ENCODE measurements at regions not wholly inside any gene's neighbourhood (a gene's known extent, or its start where the extent isn't known, plus 50 kb on each side); places are given as distances from the start of the nearest gene placed in this dataset.

DNA sequence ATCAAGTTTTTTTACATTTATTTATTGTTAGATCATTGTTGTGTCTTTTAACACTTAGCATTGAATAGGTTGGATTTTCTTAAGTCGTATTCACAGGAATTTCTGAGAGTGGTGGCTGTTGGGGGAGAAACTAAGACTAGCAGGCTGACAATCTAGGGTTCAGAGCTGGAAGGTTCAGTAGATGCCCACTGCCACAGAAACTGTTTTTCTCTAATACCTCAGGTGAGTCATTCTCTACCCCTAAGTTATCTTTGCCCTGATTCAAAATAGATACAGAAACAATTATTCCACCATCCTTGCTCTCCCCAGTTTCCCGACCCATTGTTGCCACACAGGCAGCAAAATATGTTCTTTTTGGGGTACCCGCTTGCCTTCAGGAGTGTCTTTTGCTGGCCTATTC lies 870.8 kb upstream of the ID2 start:
- H3K4me1 ChIP-seq (ENCODE audit: control insufficient read depth in 1 of 2, insufficient read depth in 2 of 2, low read length in 2 of 2): no peaks in the 10 kb centered on the region
- no peak overlapping the region for H3K27ac ChIP-seq (ENCODE audit: low read length)
- H3K27me3 ChIP-seq (ENCODE audit: low read depth, low read length): no peaks in the 10 kb centered on the region
- H3K4me3 ChIP-seq (ENCODE audit: low read depth in 1 of 2, low read length in 2 of 2): no peak overlapping the region
- no peaks in the 10 kb centered on the region for H3K36me3 ChIP-seq (ENCODE audit: control insufficient read depth in 1 of 2, insufficient read depth in 2 of 2, low read length in 2 of 2)
- no peaks in the 10 kb centered on the region for H3K9me3 ChIP-seq (ENCODE audit: control insufficient read depth in 1 of 2, low read length in 2 of 2)

DNA sequence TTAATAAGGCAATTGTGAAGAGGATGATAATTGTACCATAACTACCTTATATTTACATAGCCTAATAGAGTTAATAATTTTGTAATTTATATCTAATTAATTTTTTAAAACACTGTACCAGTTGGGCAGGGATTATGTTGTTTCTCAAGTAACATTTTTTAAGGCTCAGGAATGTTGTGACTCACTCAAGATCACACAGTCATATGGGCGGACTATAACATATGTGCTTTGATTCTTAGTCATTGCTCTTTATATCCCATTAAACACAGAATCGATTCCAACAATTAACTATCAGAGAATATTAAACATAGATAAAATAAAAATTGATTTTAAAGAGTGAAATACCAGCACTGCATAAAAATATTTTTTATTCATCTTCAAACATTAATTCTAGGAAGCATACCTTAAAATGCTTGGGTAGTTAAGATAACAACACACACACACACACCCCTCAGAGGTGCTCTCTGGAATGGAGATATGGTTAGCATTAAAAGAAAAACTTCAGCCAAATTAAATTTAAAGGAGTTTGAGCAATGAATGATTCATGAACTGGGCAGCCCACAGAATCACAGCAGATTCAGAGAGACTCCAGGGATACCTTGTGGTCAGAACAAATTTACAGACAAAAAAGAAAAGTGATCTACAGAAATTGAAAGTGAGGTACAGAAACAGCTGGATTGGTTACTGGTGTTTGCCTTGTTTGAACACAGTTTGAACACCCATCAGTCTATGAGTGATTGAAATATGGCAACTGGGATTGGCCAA lies 869.4 kb upstream of the ID2 start:
- Histone ChIP-seq H3K4me3 (ENCODE audit: low read depth in 1 of 2, low read length in 2 of 2) (no peak overlapping the region), H3K27me3 (ENCODE audit: low read depth, low read length) (no peaks in the 10 kb centered on the region), H3K9me3 (ENCODE audit: control insufficient read depth in 1 of 2, low read length in 2 of 2) (no peaks in the 10 kb centered on the region), H3K27ac (ENCODE audit: low read length) (no peak overlapping the region), H3K36me3 (ENCODE audit: control insufficient read depth in 1 of 2, insufficient read depth in 2 of 2, low read length in 2 of 2) (no peaks in the 10 kb centered on the region), H3K4me1 (ENCODE audit: control insufficient read depth in 1 of 2, insufficient read depth in 2 of 2, low read length in 2 of 2) (no peaks in the 10 kb centered on the region)

DNA sequence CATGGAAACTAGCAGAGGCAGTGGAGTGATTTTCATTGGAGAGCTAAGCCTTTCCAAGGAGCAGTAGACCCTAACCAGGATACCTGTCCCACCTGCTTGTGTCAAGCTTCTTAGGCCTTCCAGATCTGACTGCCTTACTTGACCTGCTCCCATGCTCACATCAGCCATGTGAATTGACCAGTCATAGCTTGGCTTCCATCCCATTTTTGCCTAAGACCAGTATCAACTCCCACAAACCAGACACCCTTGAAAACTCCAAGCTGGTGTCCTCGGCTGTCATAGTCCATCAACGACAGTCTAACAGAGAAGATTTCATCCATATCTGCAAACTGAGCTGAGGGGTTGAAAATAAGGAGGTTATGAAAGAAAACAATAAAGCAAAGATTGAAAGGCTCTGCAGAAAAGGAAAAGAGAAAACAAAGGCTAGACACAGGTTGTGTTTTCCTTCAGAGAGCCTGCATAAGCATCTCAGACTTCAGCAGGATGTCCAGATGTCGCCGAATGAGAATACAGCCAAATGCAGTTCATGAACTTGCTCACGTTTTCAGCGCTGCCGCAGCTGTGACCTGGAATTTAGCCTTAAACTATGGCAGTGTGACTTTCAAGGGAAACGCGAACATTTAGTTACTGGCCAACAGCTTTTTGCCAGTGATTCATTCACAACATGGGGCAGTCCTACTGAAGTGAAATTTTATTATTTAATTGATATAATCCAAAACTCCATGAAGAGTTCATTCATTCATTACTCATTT lies 868.1 kb upstream of the ID2 start:
- H3K27me3 ChIP-seq (ENCODE audit: low read depth, low read length): no peaks in the 10 kb centered on the region
- H3K9me3 ChIP-seq (ENCODE audit: control insufficient read depth in 1 of 2, low read length in 2 of 2): no peaks in the 10 kb centered on the region
- no peaks in the 10 kb centered on the region for H3K36me3 ChIP-seq (ENCODE audit: control insufficient read depth in 1 of 2, insufficient read depth in 2 of 2, low read length in 2 of 2)
- no peak overlapping the region for H3K4me3 ChIP-seq (ENCODE audit: low read depth in 1 of 2, low read length in 2 of 2)
- no peak overlapping the region for H3K27ac ChIP-seq (ENCODE audit: low read length)
- H3K4me1 ChIP-seq (ENCODE audit: control insufficient read depth in 1 of 2, insufficient read depth in 2 of 2, low read length in 2 of 2): no peaks in the 10 kb centered on the region

DNA sequence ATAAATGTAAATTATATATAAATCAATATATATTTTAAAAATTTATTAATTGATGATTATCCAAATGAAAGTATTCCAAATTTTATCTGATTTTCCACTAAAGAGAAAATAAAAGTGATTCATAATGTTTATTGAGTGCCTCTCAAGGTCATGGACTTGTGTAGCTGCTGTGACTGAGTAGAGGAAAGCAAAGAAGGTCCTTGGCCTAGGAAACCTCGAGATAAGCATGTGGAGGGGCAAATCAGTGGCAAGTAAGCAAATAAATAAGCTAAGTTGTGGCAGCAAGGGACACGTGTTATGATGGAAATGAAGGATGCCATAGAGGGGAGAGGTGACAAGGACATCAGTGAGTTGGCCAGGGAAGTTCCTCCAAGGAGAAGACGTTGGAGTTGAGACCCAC lies 866.1 kb upstream of the ID2 start:
- H3K27me3 ChIP-seq (ENCODE audit: low read depth, low read length): no peaks in the 10 kb centered on the region
- no peaks in the 10 kb centered on the region for H3K4me1 ChIP-seq (ENCODE audit: control insufficient read depth in 1 of 2, insufficient read depth in 2 of 2, low read length in 2 of 2)
- no peak overlapping the region for H3K27ac ChIP-seq (ENCODE audit: low read length)
- no peaks in the 10 kb centered on the region for H3K9me3 ChIP-seq (ENCODE audit: control insufficient read depth in 1 of 2, low read length in 2 of 2)
- no peak overlapping the region for H3K4me3 ChIP-seq (ENCODE audit: low read depth in 1 of 2, low read length in 2 of 2)
- no peaks in the 10 kb centered on the region for H3K36me3 ChIP-seq (ENCODE audit: control insufficient read depth in 1 of 2, insufficient read depth in 2 of 2, low read length in 2 of 2)

DNA sequence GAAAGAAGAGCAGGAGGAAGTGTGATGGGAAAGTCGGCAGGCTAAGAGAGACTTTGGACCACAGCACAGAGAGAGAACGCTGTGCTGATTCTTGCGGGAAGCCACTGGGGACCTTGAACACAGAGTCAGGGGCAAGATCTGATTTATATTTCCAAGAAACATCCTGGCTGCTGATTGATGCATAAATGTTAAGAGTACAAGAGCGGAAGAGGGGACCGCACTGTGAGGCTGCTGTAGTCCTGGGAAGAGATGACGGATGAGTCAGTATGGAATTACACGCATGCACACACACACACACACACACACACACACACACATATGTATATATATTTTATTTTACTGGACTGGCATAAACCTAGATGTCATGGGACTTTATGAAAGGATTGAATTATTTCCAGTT lies 865.6 kb upstream of the ID2 start:
- Histone ChIP-seq H3K9me3 (ENCODE audit: control insufficient read depth in 1 of 2, low read length in 2 of 2) (no peaks in the 10 kb centered on the region), H3K27ac (ENCODE audit: low read length) (no peak overlapping the region), H3K27me3 (ENCODE audit: low read depth, low read length) (no peaks in the 10 kb centered on the region), H3K4me1 (ENCODE audit: control insufficient read depth in 1 of 2, insufficient read depth in 2 of 2, low read length in 2 of 2) (no peaks in the 10 kb centered on the region), H3K36me3 (ENCODE audit: control insufficient read depth in 1 of 2, insufficient read depth in 2 of 2, low read length in 2 of 2) (no peaks in the 10 kb centered on the region), H3K4me3 (ENCODE audit: low read depth in 1 of 2, low read length in 2 of 2) (no peak overlapping the region)

DNA sequence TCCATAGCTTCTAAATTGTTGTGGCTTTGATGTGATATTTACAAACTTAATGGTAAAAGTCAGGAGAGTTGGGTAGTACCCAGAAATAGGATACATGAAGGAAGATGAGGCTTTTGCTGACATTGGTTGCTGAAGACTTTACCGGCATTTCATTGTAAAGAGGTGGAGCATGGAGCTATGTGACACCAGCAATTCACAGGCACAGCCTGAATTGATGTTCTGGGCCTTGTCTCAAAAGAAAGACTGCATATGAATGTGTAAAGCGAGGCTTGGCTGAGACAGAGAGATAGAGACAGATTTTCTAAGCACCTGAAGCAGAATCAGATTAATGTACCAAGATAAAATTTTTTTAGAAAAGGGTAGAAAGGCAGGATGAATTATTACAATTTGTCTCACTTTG lies 864.9 kb upstream of the ID2 start:
- Histone ChIP-seq H3K9me3 (ENCODE audit: control insufficient read depth in 1 of 2, low read length in 2 of 2) (no peaks in the 10 kb centered on the region), H3K27me3 (ENCODE audit: low read depth, low read length) (no peaks in the 10 kb centered on the region), H3K27ac (ENCODE audit: low read length) (no peak overlapping the region), H3K4me1 (ENCODE audit: control insufficient read depth in 1 of 2, insufficient read depth in 2 of 2, low read length in 2 of 2) (no peaks in the 10 kb centered on the region), H3K4me3 (ENCODE audit: low read depth in 1 of 2, low read length in 2 of 2) (no peak overlapping the region), H3K36me3 (ENCODE audit: control insufficient read depth in 1 of 2, insufficient read depth in 2 of 2, low read length in 2 of 2) (no peaks in the 10 kb centered on the region)

DNA sequence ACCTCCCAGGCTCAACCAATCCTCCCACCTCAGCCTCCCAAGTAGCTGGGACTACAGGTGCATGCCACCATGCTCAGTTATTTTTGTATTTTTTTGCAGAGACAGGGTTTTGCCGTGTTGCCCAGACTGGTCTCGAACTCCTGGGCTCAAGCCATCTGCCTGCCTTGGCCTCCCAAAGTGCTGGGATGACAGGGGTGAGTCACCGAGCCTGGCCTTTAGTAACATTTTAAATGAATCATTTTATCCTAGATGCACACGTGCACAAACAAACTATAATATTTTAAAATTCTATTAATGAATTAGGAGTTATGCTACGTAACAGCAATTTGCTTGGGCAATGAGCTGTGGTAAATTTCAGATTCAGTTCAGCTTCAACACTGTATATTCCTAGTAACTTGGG lies 862.5 kb upstream of the ID2 start:
- H3K27ac ChIP-seq (ENCODE audit: low read length): no peak overlapping the region
- no peaks in the 10 kb centered on the region for H3K4me1 ChIP-seq (ENCODE audit: control insufficient read depth in 1 of 2, insufficient read depth in 2 of 2, low read length in 2 of 2)
- H3K36me3 ChIP-seq (ENCODE audit: control insufficient read depth in 1 of 2, insufficient read depth in 2 of 2, low read length in 2 of 2): no peaks in the 10 kb centered on the region
- H3K9me3 ChIP-seq (ENCODE audit: control insufficient read depth in 1 of 2, low read length in 2 of 2): no peaks in the 10 kb centered on the region
- H3K4me3 ChIP-seq (ENCODE audit: low read depth in 1 of 2, low read length in 2 of 2): no peak overlapping the region
- no peaks in the 10 kb centered on the region for H3K27me3 ChIP-seq (ENCODE audit: low read depth, low read length)

DNA sequence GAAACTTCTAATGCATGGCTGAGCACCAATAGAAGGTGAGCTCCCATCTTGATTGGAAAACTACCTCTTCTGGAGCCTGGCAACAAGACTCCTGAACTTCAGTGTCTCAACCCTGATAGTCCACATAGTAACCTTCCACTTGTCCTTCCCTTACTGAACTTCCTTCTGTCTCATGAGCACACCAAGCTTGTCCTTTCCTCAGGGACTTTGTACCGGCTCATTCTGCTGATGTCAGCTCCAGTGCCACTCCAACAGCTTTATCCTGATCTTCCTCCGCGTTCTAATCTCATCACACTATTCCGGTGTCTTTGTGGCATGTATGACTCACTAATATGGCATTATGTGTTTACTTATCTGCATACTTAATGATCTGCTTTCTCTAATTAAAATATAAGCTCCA lies 862.0 kb upstream of the ID2 start:
- Histone ChIP-seq H3K4me3 (ENCODE audit: low read depth in 1 of 2, low read length in 2 of 2) (no peak overlapping the region), H3K27ac (ENCODE audit: low read length) (no peak overlapping the region), H3K36me3 (ENCODE audit: control insufficient read depth in 1 of 2, insufficient read depth in 2 of 2, low read length in 2 of 2) (no peaks in the 10 kb centered on the region), H3K9me3 (ENCODE audit: control insufficient read depth in 1 of 2, low read length in 2 of 2) (no peaks in the 10 kb centered on the region), H3K27me3 (ENCODE audit: low read depth, low read length) (no peaks in the 10 kb centered on the region), H3K4me1 (ENCODE audit: control insufficient read depth in 1 of 2, insufficient read depth in 2 of 2, low read length in 2 of 2) (no peaks in the 10 kb centered on the region)

DNA sequence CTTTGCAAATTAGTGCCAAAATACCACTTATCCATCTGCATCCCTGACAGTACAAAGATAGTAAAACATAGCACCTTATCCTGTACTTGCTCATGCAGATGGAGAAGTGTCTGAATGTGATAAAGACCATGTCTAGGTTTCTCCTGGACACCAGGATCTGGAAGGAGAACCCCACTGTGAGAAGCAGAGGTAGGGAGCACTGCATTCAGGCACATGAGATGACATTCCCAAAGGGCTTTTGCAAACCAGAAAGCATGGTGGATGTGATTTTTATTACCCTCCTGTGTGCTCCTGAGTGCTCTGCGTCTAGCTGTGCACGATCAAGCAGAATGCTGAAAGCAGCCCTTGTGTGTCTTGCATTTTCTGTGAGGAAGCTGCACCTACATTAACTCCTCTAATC lies 857.6 kb upstream of the ID2 start:
- no peaks in the 10 kb centered on the region for H3K4me1 ChIP-seq (ENCODE audit: control insufficient read depth in 1 of 2, insufficient read depth in 2 of 2, low read length in 2 of 2)
- H3K4me3 ChIP-seq (ENCODE audit: low read depth in 1 of 2, low read length in 2 of 2): no peak overlapping the region

DNA sequence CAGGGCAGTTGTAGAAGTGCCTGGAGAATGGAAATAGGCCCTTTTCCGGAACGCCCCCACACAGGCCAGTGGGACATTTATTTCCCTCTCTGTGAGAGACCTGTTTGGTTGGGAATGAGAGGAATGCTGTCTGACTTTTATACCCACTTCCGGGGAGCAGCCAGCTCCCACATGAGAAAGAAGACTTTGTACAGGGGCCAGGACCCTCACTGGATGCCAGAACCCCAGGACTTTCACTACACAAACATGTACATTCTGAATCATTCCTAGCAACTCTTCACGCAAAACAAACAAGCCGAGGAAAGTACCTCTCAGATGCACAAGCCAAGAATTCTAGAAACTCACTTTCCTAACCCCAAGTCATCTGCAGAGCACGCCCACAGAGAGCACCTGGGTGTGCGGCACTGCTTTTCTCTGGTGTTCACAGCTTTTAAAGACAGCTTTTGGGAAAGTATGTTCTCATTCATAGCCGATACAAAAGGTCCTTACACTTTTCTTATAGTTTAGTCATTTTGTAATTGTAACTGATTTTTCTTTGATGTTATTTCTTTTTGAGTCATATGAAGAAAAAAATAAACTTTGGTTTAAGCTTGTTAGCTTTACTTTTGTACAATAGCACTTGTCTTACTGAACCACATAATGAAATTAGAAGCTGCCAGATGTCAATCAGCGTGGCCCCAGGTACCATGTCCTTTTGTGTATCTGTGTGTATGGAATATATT lies 856.1 kb upstream of the ID2 start:
- H3K27ac ChIP-seq (ENCODE audit: low read length): no peak overlapping the region

More for the DNA sequence above, 857.6 kb upstream of the ID2 start:
- Histone ChIP-seq H3K9me3 (ENCODE audit: control insufficient read depth in 1 of 2, low read length in 2 of 2) (no peaks in the 10 kb centered on the region), H3K27me3 (ENCODE audit: low read depth, low read length) (no peaks in the 10 kb centered on the region), H3K36me3 (ENCODE audit: control insufficient read depth in 1 of 2, insufficient read depth in 2 of 2, low read length in 2 of 2) (no peaks in the 10 kb centered on the region), H3K27ac (ENCODE audit: low read length) (no peak overlapping the region)

DNA sequence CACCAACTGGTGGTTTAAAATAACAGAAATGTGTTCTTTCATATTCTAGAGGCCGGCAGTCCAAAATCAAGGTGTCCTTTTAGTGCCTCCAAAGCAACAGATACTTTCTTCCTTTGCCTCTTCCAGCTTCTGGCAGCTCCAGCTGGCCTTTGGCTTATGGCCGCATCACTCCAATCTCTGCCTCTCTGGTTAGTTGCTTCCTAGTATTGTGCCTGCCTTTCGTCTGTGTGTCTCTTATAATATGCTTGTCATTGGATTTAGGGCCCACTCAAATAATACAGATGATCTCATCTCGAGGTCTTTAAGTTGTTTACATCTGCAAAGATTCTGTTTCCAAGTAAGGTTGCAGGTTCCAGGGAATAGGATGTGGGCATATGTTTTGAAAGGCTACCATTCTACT lies 855.2 kb upstream of the ID2 start:
- no peaks in the 10 kb centered on the region for H3K9me3 ChIP-seq (ENCODE audit: control insufficient read depth in 1 of 2, low read length in 2 of 2)
- no peaks in the 10 kb centered on the region for H3K4me1 ChIP-seq (ENCODE audit: control insufficient read depth in 1 of 2, insufficient read depth in 2 of 2, low read length in 2 of 2)
- no peaks in the 10 kb centered on the region for H3K36me3 ChIP-seq (ENCODE audit: control insufficient read depth in 1 of 2, insufficient read depth in 2 of 2, low read length in 2 of 2)
- H3K27ac ChIP-seq (ENCODE audit: low read length): no peak overlapping the region
- H3K4me3 ChIP-seq (ENCODE audit: low read depth in 1 of 2, low read length in 2 of 2): no peak overlapping the region
- no peaks in the 10 kb centered on the region for H3K27me3 ChIP-seq (ENCODE audit: low read depth, low read length)

More for the DNA sequence above, 856.1 kb upstream of the ID2 start:
- no peaks in the 10 kb centered on the region for H3K27me3 ChIP-seq (ENCODE audit: low read depth, low read length)
- H3K4me1 ChIP-seq (ENCODE audit: control insufficient read depth in 1 of 2, insufficient read depth in 2 of 2, low read length in 2 of 2): no peaks in the 10 kb centered on the region
- no peaks in the 10 kb centered on the region for H3K36me3 ChIP-seq (ENCODE audit: control insufficient read depth in 1 of 2, insufficient read depth in 2 of 2, low read length in 2 of 2)
- no peak overlapping the region for H3K4me3 ChIP-seq (ENCODE audit: low read depth in 1 of 2, low read length in 2 of 2)
- no peaks in the 10 kb centered on the region for H3K9me3 ChIP-seq (ENCODE audit: control insufficient read depth in 1 of 2, low read length in 2 of 2)

Data from muscle layer of duodenum (tissue), 2 donors.